H54 (cell line): ENCODE measurements at regions not wholly inside any gene's neighbourhood (a gene's known extent, or its start where the extent isn't known, plus 50 kb on each side); places are given as distances from the start of the nearest gene placed in this dataset.

Source experiments
- DNase-seq: peaks from one replicate; pipeline ENCODE4 v3.0.0; 2011; ENCODE audit warnings: low spot score, mixed read lengths; ENCODE audit not compliant: insufficient read length
- FAIRE-seq: peaks from 3 replicates; lab custom pipeline; 2011; peaks lifted over from hg19 to GRCh38; lab: Jason Lieb, UNC
- POLR2A ChIP-seq: IDR thresholded peaks from 2 replicates; pipeline ENCODE4 v1.6.1; 2011; ENCODE audit warnings: low read depth, mild to moderate bottlenecking, low read length

- no peak for FAIRE-seq
- TF ChIP-seq POLR2A: no peak
- DNase-seq: no peak
Observed at GRCh38 chr2:88258208-88258607, 88.1 kb downstream of the THNSL2 start.

- DNase-seq (no peak), FAIRE-seq (no peak)
- TF ChIP-seq POLR2A: no peak
Observed at GRCh38 chr2:88254437-88255091, 84.4 kb downstream of the THNSL2 start.

- no peak for TF ChIP-seq POLR2A
- DNase-seq: no peak
- FAIRE-seq: no peak
Observed at GRCh38 chr2:88253997-88254396, 83.9 kb downstream of the THNSL2 start.

GRCh38 chr2:88253375-88253774 lies 83.2 kb downstream of the THNSL2 start:
- no peak for FAIRE-seq
- no peak for TF ChIP-seq POLR2A
- no peak for DNase-seq

GRCh38 chr2:88252646-88253045 lies 82.5 kb downstream of the THNSL2 start:
- DNase-seq: no peak
- no peak for TF ChIP-seq POLR2A
- FAIRE-seq: no peak

- no peak for FAIRE-seq
- TF ChIP-seq POLR2A: no peak
Observed at GRCh38 chr2:88252111-88252510, 82.0 kb downstream of the THNSL2 start.

GRCh38 chr2:88250404-88250803 lies 80.3 kb downstream of the THNSL2 start:
- DNase-seq: no peak
- TF ChIP-seq POLR2A: no peak
- no peak for FAIRE-seq

More at GRCh38 chr2:88252111-88252510, 82.0 kb downstream of the THNSL2 start:
- DNase-seq: no peak

- no peak for TF ChIP-seq POLR2A
- DNase-seq (no peak), FAIRE-seq (no peak)
Observed at GRCh38 chr2:88248280-88248828, 78.2 kb downstream of the THNSL2 start.

- DNase-seq (no peak), FAIRE-seq (no peak)
Observed at GRCh38 chr2:88247531-88247930, 77.4 kb downstream of the THNSL2 start.

GRCh38 chr2:88245109-88245508 lies 75.0 kb downstream of the THNSL2 start:
- no peak for TF ChIP-seq POLR2A
- no peak for DNase-seq
- FAIRE-seq: no peak

More at GRCh38 chr2:88247531-88247930, 77.4 kb downstream of the THNSL2 start:
- TF ChIP-seq POLR2A: no peak

- FAIRE-seq (no peak), DNase-seq (no peak)
- no peak for TF ChIP-seq POLR2A
Observed at GRCh38 chr2:88239781-88240180, 69.6 kb downstream of the THNSL2 start.

GRCh38 chr2:88236666-88237065 lies 66.5 kb downstream of the THNSL2 start:
- FAIRE-seq (no peak), DNase-seq (no peak)
- TF ChIP-seq POLR2A: no peak
